ENCODE measurements at regions not wholly inside any gene's neighbourhood (a gene's known extent, or its start where the extent isn't known, plus 50 kb on each side); places are given as distances from the start of the nearest gene placed in this dataset.

DNA sequence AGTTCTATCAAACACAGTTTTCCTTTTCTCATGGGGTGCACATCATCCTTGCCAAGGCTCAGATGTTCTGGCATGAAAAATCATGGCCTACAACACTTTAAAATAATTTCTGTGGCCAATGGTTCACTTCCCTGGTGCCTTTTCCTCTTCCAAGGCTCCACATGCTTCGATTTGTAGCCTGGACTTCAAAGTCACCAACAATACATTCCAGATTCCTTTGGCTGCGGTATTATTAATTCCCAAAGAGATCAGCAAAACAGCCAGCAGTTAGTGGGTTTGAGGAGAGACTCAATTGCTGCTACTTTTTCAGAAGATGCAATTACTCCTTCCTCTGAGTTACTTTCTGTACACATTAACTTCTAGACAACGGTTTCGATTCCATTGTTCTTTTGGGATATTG lies 80.3 kb upstream of the CCDC80 start:
- in situ Hi-C loops (cut with MboI; ENCODE audit: low sequenced_read_pairs) = no loop called here
- no peaks in the 10 kb centered on the region for H3K4me1 ChIP-seq (ENCODE audit: control insufficient read depth, insufficient read depth, low read length)
- H3K4me3 ChIP-seq (ENCODE audit: insufficient read depth, low read depth, low read length) = no peak overlapping the region
- CTCF ChIA-PET = interaction anchor here (0.6 kb wide), 1 partner anchor 113 kb away, joined by 4 read pairs; no protein-coding TSS in a partner anchor
- no peak overlapping the region for H3K56ac ChIP-seq (ENCODE audit: extremely low read depth, insufficient read depth, low read length)
- no peak overlapping the region for H3K9ac ChIP-seq (ENCODE audit: low read depth, low read length)
- no peak overlapping the region for H3K23ac ChIP-seq (ENCODE audit: low read depth, low read length)
- no peak overlapping the region for H2AK9ac ChIP-seq (replicated peaks; ENCODE audit: low read depth, low read length, poor library complexity)
- no peaks in the 10 kb centered on the region for H4K20me1 ChIP-seq (ENCODE audit: insufficient read depth, low read length)
- H3K27me3 ChIP-seq (ENCODE audit: control insufficient read depth, insufficient read depth, low read length) = no peaks in the 10 kb centered on the region
- ATAC-seq (ENCODE audit: low read depth) (no peak), DNase-seq (no peak)
- H4K8ac ChIP-seq (ENCODE audit: low read depth in 2 of 2, low read length in 2 of 2) = no peak overlapping the region
- no peak overlapping the region for H2BK15ac ChIP-seq (ENCODE audit: low read depth, low read length)
- TF ChIP-seq CHD1 (IDR thresholded peaks at IDR 0.05; ENCODE audit: low read depth, low read length) (no peak), MAZ (IDR thresholded peaks at IDR 0.05; ENCODE audit: borderline replicate concordance, low read depth, low read length) (no peak), CEBPB (IDR thresholded peaks at IDR 0.05; ENCODE audit: low read depth, low read length) (no peak), MAFK (IDR thresholded peaks at IDR 0.05; ENCODE audit: low read depth, low read length) (no peak), RCOR1 (IDR thresholded peaks at IDR 0.05; ENCODE audit: insufficient replicate concordance, low read length) (no peak), FOS (IDR thresholded peaks at IDR 0.05; ENCODE audit: low read depth, low read length) (no peak), SMC3 (IDR thresholded peaks at IDR 0.05; ENCODE audit: low read depth, low read length) (no peak), RFX5 (IDR thresholded peaks at IDR 0.05; ENCODE audit: low read depth, low read length) (no peak), BHLHE40 (IDR thresholded peaks at IDR 0.05; ENCODE audit: low read depth, low read length) (no peak), POLR2A (IDR thresholded peaks at IDR 0.05; ENCODE audit: low read depth, low read length) (no peak), MXI1 (IDR thresholded peaks at IDR 0.05; ENCODE audit: borderline replicate concordance, low read depth, low read length) (no peak), RAD21 (IDR thresholded peaks at IDR 0.05; ENCODE audit: low read length) (no peak), NFE2L2 (IDR thresholded peaks at IDR 0.05; ENCODE audit: low read depth, low read length) (no peak)
- TF ChIP-seq, protein P1, sequence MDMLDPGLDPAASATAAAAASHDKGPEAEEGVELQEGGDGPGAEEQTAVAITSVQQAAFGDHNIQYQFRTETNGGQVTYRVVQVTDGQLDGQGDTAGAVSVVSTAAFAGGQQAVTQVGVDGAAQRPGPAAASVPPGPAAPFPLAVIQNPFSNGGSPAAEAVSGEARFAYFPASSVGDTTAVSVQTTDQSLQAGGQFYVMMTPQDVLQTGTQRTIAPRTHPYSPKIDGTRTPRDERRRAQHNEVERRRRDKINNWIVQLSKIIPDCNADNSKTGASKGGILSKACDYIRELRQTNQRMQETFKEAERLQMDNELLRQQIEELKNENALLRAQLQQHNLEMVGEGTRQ (IDR thresholded peaks at IDR 0.05; ENCODE audit: low read depth, low read length) = no peak
- TF ChIP-seq, protein P2, sequence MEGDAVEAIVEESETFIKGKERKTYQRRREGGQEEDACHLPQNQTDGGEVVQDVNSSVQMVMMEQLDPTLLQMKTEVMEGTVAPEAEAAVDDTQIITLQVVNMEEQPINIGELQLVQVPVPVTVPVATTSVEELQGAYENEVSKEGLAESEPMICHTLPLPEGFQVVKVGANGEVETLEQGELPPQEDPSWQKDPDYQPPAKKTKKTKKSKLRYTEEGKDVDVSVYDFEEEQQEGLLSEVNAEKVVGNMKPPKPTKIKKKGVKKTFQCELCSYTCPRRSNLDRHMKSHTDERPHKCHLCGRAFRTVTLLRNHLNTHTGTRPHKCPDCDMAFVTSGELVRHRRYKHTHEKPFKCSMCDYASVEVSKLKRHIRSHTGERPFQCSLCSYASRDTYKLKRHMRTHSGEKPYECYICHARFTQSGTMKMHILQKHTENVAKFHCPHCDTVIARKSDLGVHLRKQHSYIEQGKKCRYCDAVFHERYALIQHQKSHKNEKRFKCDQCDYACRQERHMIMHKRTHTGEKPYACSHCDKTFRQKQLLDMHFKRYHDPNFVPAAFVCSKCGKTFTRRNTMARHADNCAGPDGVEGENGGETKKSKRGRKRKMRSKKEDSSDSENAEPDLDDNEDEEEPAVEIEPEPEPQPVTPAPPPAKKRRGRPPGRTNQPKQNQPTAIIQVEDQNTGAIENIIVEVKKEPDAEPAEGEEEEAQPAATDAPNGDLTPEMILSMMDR (conservative IDR thresholded peaks at IDR 0.05; ENCODE audit: low read depth, low read length) = no peak
- TF ChIP-seq, protein P3, sequence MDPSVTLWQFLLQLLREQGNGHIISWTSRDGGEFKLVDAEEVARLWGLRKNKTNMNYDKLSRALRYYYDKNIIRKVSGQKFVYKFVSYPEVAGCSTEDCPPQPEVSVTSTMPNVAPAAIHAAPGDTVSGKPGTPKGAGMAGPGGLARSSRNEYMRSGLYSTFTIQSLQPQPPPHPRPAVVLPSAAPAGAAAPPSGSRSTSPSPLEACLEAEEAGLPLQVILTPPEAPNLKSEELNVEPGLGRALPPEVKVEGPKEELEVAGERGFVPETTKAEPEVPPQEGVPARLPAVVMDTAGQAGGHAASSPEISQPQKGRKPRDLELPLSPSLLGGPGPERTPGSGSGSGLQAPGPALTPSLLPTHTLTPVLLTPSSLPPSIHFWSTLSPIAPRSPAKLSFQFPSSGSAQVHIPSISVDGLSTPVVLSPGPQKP (IDR thresholded peaks at IDR 0.05; ENCODE audit: borderline replicate concordance, low read depth, low read length) = no peak
- no peak overlapping the region for H2AK5ac ChIP-seq (ENCODE audit: low read depth, low read length)
- no peak overlapping the region for H4K5ac ChIP-seq (ENCODE audit: low read depth, low read length)
- no peak overlapping the region for H3K4ac ChIP-seq (ENCODE audit: low read depth, low read length)
- POLR2A ChIA-PET (ENCODE audit: unreplicated experiment) = no interaction called here
- H3K9me1 ChIP-seq (ENCODE audit: insufficient read depth, low read length) = no peaks in the 10 kb centered on the region
- no peaks in the 10 kb centered on the region for H3K9me3 ChIP-seq (ENCODE audit: control insufficient read depth, insufficient read depth, low read length)
- H2BK20ac ChIP-seq (ENCODE audit: low read depth, low read length) = no peak overlapping the region
- no peaks in the 10 kb centered on the region for H3K36me3 ChIP-seq (ENCODE audit: control insufficient read depth, insufficient read depth, low read length)
- BruUV-seq (replicated peaks) = no TSS peak
- H3K4me2 ChIP-seq (ENCODE audit: low read depth, low read length) = no peak overlapping the region
- intact Hi-C loops (cut with micrococcal nuclease) = no loop called here
- H3K14ac ChIP-seq (replicated peaks; ENCODE audit: low read depth, low read length) = no peak overlapping the region
- no peak overlapping the region for H3K27ac ChIP-seq (ENCODE audit: insufficient read depth, low read length)
- dilution Hi-C loops (cut with HindIII; ENCODE audit: low sequenced_read_pairs, unreplicated experiment) = no loop called here
- H3K18ac ChIP-seq (ENCODE audit: low read depth, low read length) = no peak overlapping the region
- no peak overlapping the region for H2BK120ac ChIP-seq (ENCODE audit: low read depth, low read length)
- no peak overlapping the region for H4K91ac ChIP-seq (ENCODE audit: insufficient read depth, low read depth, low read length)
- no CpG with 5 or more reads among the region's 4 CpGs for WGBS, 2 experiments (ENCODE audit: extremely low coverage in 2 of 2, insufficient read length in 1 of 2)
- H2BK5ac ChIP-seq (ENCODE audit: low read depth, low read length, poor library complexity, severe bottlenecking) = no peak overlapping the region
- no peaks in the 10 kb centered on the region for H3K79me1 ChIP-seq (ENCODE audit: low read depth in 1 of 2, low read length in 2 of 2)
- H2AFZ ChIP-seq (replicated peaks; ENCODE audit: low read length, poor library complexity) = no peak overlapping the region

All from IMR-90 (cell line).